ENCODE measurements at regions not wholly inside any gene's neighbourhood (a gene's known extent, or its start where the extent isn't known, plus 50 kb on each side); places are given as distances from the start of the nearest gene placed in this dataset.

DNA sequence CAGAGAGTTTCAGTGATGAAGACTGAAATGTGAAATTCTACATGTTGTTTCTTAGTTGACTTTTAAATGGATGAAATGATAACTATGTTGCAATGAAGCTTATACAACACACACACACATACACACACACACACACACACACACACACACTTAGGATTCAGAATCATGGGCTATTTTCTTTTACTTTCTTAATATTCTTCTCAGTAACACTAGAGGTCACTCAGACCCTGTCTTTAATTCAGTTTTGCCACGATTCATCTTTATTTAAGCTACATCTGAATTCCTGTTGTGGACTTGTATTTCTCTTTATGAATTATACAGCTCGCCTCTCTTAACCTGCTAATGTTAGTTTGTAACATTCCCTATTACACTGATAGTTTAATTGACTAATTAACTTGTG is 109.6 kb upstream of the GOT2 start:
- no peak for TF ChIP-seq EZH2phosphoT487 (conservative IDR thresholded peaks at IDR 0.05; ENCODE audit: low read length)
- TF ChIP-seq, protein P1, sequence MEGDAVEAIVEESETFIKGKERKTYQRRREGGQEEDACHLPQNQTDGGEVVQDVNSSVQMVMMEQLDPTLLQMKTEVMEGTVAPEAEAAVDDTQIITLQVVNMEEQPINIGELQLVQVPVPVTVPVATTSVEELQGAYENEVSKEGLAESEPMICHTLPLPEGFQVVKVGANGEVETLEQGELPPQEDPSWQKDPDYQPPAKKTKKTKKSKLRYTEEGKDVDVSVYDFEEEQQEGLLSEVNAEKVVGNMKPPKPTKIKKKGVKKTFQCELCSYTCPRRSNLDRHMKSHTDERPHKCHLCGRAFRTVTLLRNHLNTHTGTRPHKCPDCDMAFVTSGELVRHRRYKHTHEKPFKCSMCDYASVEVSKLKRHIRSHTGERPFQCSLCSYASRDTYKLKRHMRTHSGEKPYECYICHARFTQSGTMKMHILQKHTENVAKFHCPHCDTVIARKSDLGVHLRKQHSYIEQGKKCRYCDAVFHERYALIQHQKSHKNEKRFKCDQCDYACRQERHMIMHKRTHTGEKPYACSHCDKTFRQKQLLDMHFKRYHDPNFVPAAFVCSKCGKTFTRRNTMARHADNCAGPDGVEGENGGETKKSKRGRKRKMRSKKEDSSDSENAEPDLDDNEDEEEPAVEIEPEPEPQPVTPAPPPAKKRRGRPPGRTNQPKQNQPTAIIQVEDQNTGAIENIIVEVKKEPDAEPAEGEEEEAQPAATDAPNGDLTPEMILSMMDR (IDR thresholded peaks at IDR 0.05; ENCODE audit: insufficient read depth, low read length, poor library complexity, severe bottlenecking), result no peak
- no peaks in the 10 kb centered on the region for H3K79me2 ChIP-seq (ENCODE audit: insufficient read depth, low read length)
- H3K36me3 ChIP-seq (ENCODE audit: low read length), result no peaks in the 10 kb centered on the region
- no peak overlapping the region for H2AFZ ChIP-seq (ENCODE audit: low read depth, low read length, severe bottlenecking)
- H3K27me3 ChIP-seq (ENCODE audit: low read length), result no peaks in the 10 kb centered on the region
- no peak overlapping the region for H3K4me3 ChIP-seq (ENCODE audit: insufficient read depth, low read length, poor library complexity, severe bottlenecking)
- H3K9ac ChIP-seq (ENCODE audit: low read length), result no peak overlapping the region
- H3K4me2 ChIP-seq (ENCODE audit: low read depth, low read length, poor library complexity, severe bottlenecking), result no peak overlapping the region
- no peaks in the 10 kb centered on the region for H3K9me3 ChIP-seq (ENCODE audit: insufficient read depth, low read length)
- H3K9me2 ChIP-seq (replicated peaks; ENCODE audit: insufficient read depth, low read length), result no peaks in the 10 kb centered on the region
- H4K20me1 ChIP-seq (ENCODE audit: low read depth, low read length), result no peaks in the 10 kb centered on the region
- H3K27ac ChIP-seq (ENCODE audit: low read depth, low read length), result no peak overlapping the region
- H3F3A ChIP-seq (ENCODE audit: insufficient read depth), result no peaks in the 10 kb centered on the region

- H3K79me2 ChIP-seq (ENCODE audit: insufficient read depth, low read length), result no peaks in the 10 kb centered on the region
- H2AFZ ChIP-seq (ENCODE audit: low read depth, low read length, severe bottlenecking), result no peak overlapping the region
- no peak overlapping the region for H3K27ac ChIP-seq (ENCODE audit: low read depth, low read length)
- no peaks in the 10 kb centered on the region for H3F3A ChIP-seq (ENCODE audit: insufficient read depth)
- no peak overlapping the region for H3K4me3 ChIP-seq (ENCODE audit: insufficient read depth, low read length, poor library complexity, severe bottlenecking)
- H3K27me3 ChIP-seq (ENCODE audit: low read length), result no peaks in the 10 kb centered on the region
- H3K9me3 ChIP-seq (ENCODE audit: insufficient read depth, low read length), result no peaks in the 10 kb centered on the region
- H4K20me1 ChIP-seq (ENCODE audit: low read depth, low read length), result no peaks in the 10 kb centered on the region
- no peaks in the 10 kb centered on the region for H3K36me3 ChIP-seq (ENCODE audit: low read length)
- no peaks in the 10 kb centered on the region for H3K9me2 ChIP-seq (replicated peaks; ENCODE audit: insufficient read depth, low read length)
- H3K4me2 ChIP-seq (ENCODE audit: low read depth, low read length, poor library complexity, severe bottlenecking), result no peak overlapping the region
- TF ChIP-seq, protein P1 (IDR thresholded peaks at IDR 0.05; ENCODE audit: insufficient read depth, low read length, poor library complexity, severe bottlenecking), result no peak
- no peak for TF ChIP-seq EZH2phosphoT487 (conservative IDR thresholded peaks at IDR 0.05; ENCODE audit: low read length)
- H3K9ac ChIP-seq (ENCODE audit: low read length), result no peak overlapping the region
These were observed 108.6 kb upstream of the GOT2 start for GRCh38 chr16:58842746-58843145.

DNA sequence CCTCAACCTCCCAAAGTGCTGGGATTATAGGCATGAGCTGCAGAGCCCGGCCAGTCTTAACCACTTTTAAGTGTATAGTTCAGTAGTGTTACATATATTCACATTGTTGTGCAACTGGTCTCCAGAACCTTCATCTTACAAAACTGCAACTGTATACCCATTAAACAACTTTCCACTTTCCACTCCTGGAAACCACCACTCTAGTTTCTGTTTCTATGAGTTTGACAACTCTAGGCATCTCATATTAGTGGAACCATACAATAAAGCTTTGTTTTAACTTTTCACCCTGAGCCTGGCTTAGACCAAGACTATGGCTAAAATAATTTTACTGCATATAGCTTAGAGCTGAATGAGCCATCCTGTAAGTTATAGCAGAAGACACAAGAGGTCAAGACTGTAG is 108.0 kb upstream of the GOT2 start:
- Histone ChIP-seq H3K79me2 (ENCODE audit: insufficient read depth, low read length) (no peaks in the 10 kb centered on the region), H3K27me3 (ENCODE audit: low read length) (no peaks in the 10 kb centered on the region), H3K27ac (ENCODE audit: low read depth, low read length) (no peak overlapping the region), H3F3A (ENCODE audit: insufficient read depth) (no peaks in the 10 kb centered on the region), H2AFZ (ENCODE audit: low read depth, low read length, severe bottlenecking) (no peak overlapping the region), H3K36me3 (ENCODE audit: low read length) (no peaks in the 10 kb centered on the region), H3K4me2 (ENCODE audit: low read depth, low read length, poor library complexity, severe bottlenecking) (no peak overlapping the region), H3K4me3 (ENCODE audit: insufficient read depth, low read length, poor library complexity, severe bottlenecking) (no peak overlapping the region), H3K9me3 (ENCODE audit: insufficient read depth, low read length) (no peaks in the 10 kb centered on the region), H3K9ac (ENCODE audit: low read length) (no peak overlapping the region), H4K20me1 (ENCODE audit: low read depth, low read length) (no peaks in the 10 kb centered on the region), H3K9me2 (replicated peaks; ENCODE audit: insufficient read depth, low read length) (no peaks in the 10 kb centered on the region)
- TF ChIP-seq, protein P1 (IDR thresholded peaks at IDR 0.05; ENCODE audit: insufficient read depth, low read length, poor library complexity, severe bottlenecking), result no peak
- TF ChIP-seq EZH2phosphoT487 (conservative IDR thresholded peaks at IDR 0.05; ENCODE audit: low read length), result no peak

All from SU-DHL-6 (cell line).